ENCODE measurements at regions not wholly inside any gene's neighbourhood (a gene's known extent, or its start where the extent isn't known, plus 50 kb on each side); places are given as distances from the start of the nearest gene placed in this dataset.

GRCh38 chr2:180743401-180743800 is 237.0 kb upstream of the UBE2E3 start:
- TF ChIP-seq SPI1 (IDR thresholded peaks at IDR 0.05; ENCODE audit: low read depth, low read length) (no peak), POLR2A (IDR thresholded peaks at IDR 0.05; ENCODE audit: low read depth, low read length) (no peak), POLR2AphosphoS5 (IDR thresholded peaks at IDR 0.05; ENCODE audit: low read depth, low read length) (no peak), TAF1 (IDR thresholded peaks at IDR 0.05; ENCODE audit: low read depth, low read length) (no peak), POU2F2 (IDR thresholded peaks at IDR 0.05; ENCODE audit: low read depth, low read length) (no peak)
